Stimulated activated CD4-positive, alpha-beta T cell treated with anti-CD3 and anti-CD28 coated beads, Interleukin-12 subunit alpha, Interleukin-12 subunit beta, amount 100 ng/mL, for 48 hours (primary cell): ENCODE measurements at regions not wholly inside any gene's neighbourhood (a gene's known extent, or its start where the extent isn't known, plus 50 kb on each side); places are given as distances from the start of the nearest gene placed in this dataset.
"Not testable (repeated sequence)": the region's sequence is repeated elsewhere in the genome, so short reads cannot be mapped to it uniquely, and the experiment has no call there.

Experiments
- DNase-seq, 3 donors: peaks; one replicate each; pipeline ENCODE4 v3.0.0-alpha.2; 2020; ENCODE audit warnings: low read depth in 2 of 3, low spot score in 1 of 3

GRCh38 chr18:67794521-67794920, 278.0 kb upstream of the DSEL start:
- DNase-seq = no peak

DNA sequence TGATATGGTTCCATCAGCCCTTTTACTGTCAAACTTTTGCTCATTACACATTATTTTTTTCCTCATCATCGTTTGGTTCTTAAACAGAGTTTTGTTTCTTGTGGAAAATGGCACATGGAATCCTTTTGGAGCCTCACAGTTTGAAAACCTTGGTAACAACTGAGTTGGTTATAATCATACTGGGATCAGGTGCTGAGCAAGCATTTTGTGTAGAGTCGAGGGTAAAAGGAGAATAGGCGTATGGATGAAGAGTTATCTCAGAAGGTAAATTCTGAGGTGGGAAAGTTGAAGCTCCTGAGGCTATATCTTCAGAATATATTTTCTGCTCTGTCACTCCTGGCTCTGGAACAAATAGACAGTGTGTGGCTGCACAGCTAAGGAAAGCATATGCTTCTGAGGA, 274.0 kb upstream of the DSEL start:
- DNase-seq = no peak

DNA sequence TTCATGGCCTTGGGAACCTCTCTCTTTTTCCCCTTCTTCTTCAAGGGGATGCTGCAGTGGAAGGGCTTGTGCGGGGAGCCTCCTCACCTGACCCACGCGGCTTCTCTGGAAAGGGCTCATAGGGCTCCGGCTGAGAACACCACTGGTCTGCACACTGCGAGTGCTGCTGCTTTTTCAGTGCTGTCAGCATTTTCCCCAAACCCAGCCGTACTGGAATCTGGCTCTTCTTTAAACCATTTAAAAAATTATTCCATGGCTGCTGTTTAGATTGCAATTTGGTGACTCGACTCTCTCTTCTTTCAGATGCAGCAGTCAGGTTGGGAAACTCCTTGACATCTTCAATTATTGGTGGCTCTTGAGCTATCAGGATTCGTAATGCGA, 272.6 kb upstream of the DSEL start:
- no peak for DNase-seq

- DNase-seq = no peak
Observed at GRCh38 chr18:67788310-67789164, 272.0 kb upstream of the DSEL start.

GRCh38 chr18:67783196-67783946, 266.9 kb upstream of the DSEL start:
- no peak for DNase-seq

DNA sequence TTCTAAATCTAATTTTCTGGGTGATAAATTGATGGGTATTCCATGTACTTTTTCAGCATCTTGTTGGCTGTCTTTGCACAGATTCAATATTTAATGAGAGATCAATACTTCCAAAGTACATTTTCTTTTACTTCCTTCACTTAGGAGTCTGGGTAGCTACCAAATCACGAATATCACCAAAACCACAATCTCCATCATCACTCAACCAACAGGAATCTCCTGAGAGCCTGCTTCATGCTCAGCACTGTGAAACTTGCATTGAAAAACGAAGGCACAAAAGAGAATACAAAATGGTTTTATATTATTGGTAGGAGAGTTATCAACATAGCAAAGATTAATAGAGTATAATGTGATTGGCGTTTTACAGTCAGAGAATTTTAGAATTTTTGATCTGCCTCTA, 261.5 kb upstream of the DSEL start:
- no peak for DNase-seq

- DNase-seq = no peak
Observed at GRCh38 chr18:67776929-67777328, 260.4 kb upstream of the DSEL start.

DNA sequence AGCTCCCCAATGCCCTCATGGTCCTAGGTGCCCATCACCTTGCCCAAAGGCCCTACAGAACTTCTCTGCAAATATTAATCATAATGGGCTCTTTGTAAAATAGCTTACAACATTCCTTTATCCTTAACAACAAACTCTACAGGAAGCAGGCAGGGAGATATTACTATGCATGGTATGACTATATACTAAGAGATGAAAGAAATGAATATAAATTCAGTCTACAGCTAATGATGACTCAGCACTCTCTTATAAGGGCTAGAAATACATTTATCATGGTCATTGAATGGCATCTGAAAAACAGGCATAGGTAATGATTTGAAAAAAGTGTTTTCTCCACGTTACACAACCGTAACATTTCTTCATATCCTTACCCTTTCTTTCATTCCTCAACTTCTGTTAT, 254.8 kb upstream of the DSEL start:
- no peak for DNase-seq

DNA sequence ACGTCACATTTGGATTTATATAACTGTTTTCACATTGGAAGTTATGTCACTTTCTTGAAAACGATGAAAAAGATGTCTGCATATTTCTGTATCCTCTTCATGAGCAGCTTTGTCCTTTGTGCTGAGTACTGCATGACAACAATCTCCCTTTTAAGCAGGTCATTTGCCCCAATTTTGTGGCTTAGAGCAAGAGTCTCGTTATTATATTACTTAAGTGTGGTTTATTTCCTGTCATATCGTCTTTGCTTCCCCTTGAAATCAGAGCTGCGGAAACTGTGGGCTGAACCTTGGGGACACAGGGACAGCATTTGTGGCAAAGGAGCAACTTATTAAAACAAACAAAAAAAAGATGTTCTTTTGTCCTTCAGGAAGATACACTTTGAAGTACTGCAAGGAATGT, 254.0 kb upstream of the DSEL start:
- no peak for DNase-seq

- no peak for DNase-seq
Observed at GRCh38 chr18:67766930-67767329, 250.4 kb upstream of the DSEL start.

DNA sequence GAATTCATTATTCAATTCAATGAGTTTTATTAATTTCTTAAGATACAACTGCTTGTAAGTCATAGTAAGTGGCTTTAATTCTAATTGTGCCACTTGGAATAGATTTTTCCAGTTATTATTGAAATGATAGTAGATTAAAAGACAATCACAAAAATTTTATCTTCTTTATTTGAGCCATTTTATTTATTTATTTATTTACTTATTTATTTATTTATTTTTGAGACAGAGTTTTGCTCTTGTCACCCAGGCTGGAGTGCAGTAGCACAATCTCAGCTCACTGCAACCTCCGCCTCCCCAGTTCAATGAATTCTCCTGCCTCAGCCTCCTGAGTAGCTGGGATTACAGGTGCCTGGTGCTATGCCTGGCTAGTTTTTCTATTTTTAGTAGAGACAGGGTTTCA, 235.7 kb upstream of the DSEL start:
- not testable (repeated sequence) for DNase-seq

- no peak for DNase-seq
Observed at GRCh38 chr18:67742954-67743353, 226.4 kb upstream of the DSEL start.

- no peak for DNase-seq
Observed at GRCh38 chr18:67742525-67742924, 226.0 kb upstream of the DSEL start.

- no peak for DNase-seq
Observed at GRCh38 chr18:67735506-67735905, 219.0 kb upstream of the DSEL start.

- no peak for DNase-seq
Observed at GRCh38 chr18:67733088-67733487, 216.6 kb upstream of the DSEL start.

DNA sequence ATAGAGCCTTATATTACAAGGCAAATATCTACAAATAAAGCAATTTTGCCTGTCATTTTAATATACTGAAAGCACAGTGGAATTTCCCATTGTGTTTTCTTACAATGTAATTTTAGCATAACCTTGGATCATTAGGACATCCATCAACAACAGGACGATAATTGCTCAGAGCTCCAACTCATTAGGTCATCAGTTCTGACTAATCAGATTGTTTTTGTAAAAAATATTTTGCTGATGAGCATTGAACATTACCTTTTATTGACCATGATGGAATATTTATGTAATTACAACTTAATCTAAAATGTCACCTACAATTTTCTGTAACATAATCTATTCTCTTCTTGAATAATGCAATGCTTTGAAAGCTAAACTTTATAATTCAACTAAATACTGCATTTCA, 215.3 kb upstream of the DSEL start:
- no peak for DNase-seq

GRCh38 chr18:67730886-67731285, 214.4 kb upstream of the DSEL start:
- no peak for DNase-seq

- no peak for DNase-seq
Observed at GRCh38 chr18:67728364-67728763, 211.8 kb upstream of the DSEL start.

DNA sequence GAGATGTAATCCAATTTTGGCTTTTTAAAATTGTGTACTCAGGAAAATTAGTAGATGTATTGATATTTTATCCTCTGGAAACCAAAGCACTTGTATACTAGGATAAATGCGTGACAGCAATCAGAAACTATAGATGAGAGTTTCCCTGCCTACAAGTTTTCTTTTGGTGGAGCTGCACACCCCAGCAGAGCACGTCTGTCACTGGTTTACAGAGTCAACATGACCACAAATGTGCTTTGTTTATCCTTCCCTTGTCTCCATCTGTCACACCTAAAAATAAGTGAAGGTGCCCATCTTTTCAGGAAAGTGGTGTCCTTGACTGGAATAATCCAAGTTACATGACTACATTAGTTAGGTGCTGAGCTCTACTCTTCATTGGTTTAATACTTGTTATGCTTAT, 210.4 kb upstream of the DSEL start:
- DNase-seq = no peak

GRCh38 chr18:67717800-67718199, 201.3 kb upstream of the DSEL start:
- DNase-seq = no peak

- no peak for DNase-seq
Observed at GRCh38 chr18:67715567-67715966, 199.0 kb upstream of the DSEL start.

GRCh38 chr18:67710639-67711038, 194.1 kb upstream of the DSEL start:
- no peak for DNase-seq

DNA sequence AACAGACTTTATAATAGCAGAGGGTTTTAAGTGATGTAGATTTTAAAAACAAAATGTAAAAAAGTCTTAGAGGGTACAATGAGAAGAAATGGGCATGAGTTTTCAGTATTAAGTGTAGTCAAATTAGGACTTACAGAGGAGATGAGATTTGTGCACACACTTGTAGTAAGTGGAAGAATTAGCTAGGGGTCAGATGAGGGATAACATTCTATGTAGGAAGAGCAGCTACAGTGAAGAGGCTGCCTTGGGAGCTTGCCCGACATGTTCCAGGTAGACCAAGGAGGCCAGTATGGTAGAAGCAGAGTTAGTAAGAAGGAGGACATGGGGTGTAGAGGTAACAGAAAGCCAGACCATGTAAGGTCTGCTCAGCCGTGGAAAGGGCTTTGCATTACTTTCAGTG, 189.2 kb upstream of the DSEL start:
- no peak for DNase-seq
